WTC11 (cell line): ENCODE measurements at regions not wholly inside any gene's neighbourhood (a gene's known extent, or its start where the extent isn't known, plus 50 kb on each side); places are given as distances from the start of the nearest gene placed in this dataset.

Source experiments
- ATAC-seq: fragments of 200-7000 bp; cut with Tn5 transposase; 2 replicates; pipeline ENCODE4 v1.10.0; 2021; ENCODE audit warnings: mild to moderate bottlenecking, moderate library complexity
- CTCF ChIA-PET: fragments of 300-600 bp; sonication (Branson Sonifier 250); formaldehyde crosslinking; loops from one replicate; lab custom pipeline; 2021; ENCODE audit warnings: antibody characterized with exemption; lab: Charles Lee
- POLR2A ChIA-PET: fragments of 350-600 bp; sonication (Branson Sonifier 250); formaldehyde crosslinking; loops from one replicate; lab custom pipeline; 2021; ENCODE audit warnings: antibody characterized with exemption; lab: Charles Lee
- DNase-seq: peaks from one replicate; pipeline ENCODE4 v3.0.0; 2021; ENCODE audit warnings: low spot score
- H3K27ac Mint-ChIP-seq: 2 replicates; pipeline ENCODE4 v1.8.0; 2021; ENCODE audit warnings: mixed read lengths
- H3K27me3 Mint-ChIP-seq: 2 replicates; pipeline ENCODE4 v1.8.0; 2021; ENCODE audit warnings: low read depth, mild to moderate bottlenecking, moderate library complexity, mixed read lengths
- H3K36me3 Mint-ChIP-seq: 2 replicates; pipeline ENCODE4 v1.8.0; 2021; ENCODE audit warnings: mixed read lengths
- H3K4me1 Mint-ChIP-seq: 2 replicates; pipeline ENCODE4 v1.8.0; 2022; ENCODE audit warnings: mixed read lengths
- H3K4me3 Mint-ChIP-seq: 2 replicates; pipeline ENCODE4 v1.8.0; 2021; ENCODE audit warnings: mild to moderate bottlenecking, moderate library complexity, mixed read lengths
- H3K9me3 Mint-ChIP-seq: 2 replicates; pipeline ENCODE4 v1.8.0; 2021; ENCODE audit warnings: mixed read lengths
- ATF3 ChIP-seq: sonication (generic); formaldehyde crosslinking; conservative IDR thresholded peaks from 2 replicates; pipeline ENCODE4 v1.8.1; 2022; ENCODE audit warnings: mild to moderate bottlenecking, missing genetic modification reagents
- CREM ChIP-seq: sonication (generic); formaldehyde crosslinking; IDR thresholded peaks from 2 replicates; pipeline ENCODE4 v1.8.1; 2022; ENCODE audit warnings: mild to moderate bottlenecking, missing genetic modification reagents, moderate library complexity
- E2F1 ChIP-seq: sonication (generic); formaldehyde crosslinking; IDR thresholded peaks from 2 replicates; pipeline ENCODE4 v1.8.0; 2022; ENCODE audit warnings: mild to moderate bottlenecking, missing genetic modification reagents
- ELF4 ChIP-seq: sonication (generic); formaldehyde crosslinking; IDR thresholded peaks from 2 replicates; pipeline ENCODE4 v1.8.1; 2022; ENCODE audit warnings: low read depth, mild to moderate bottlenecking, moderate library complexity, missing genetic modification reagents
- ESRRA ChIP-seq: sonication (generic); formaldehyde crosslinking; IDR thresholded peaks from 2 replicates; pipeline ENCODE4 v1.8.1; 2022; ENCODE audit warnings: mild to moderate bottlenecking, missing genetic modification reagents, borderline replicate concordance
- FOXJ3 ChIP-seq: sonication (generic); formaldehyde crosslinking; IDR thresholded peaks from 2 replicates; pipeline ENCODE4 v1.9.0; 2021; ENCODE audit warnings: missing genetic modification reagents, mild to moderate bottlenecking, borderline replicate concordance
- FOXK1 ChIP-seq: sonication (generic); formaldehyde crosslinking; IDR thresholded peaks from 2 replicates; pipeline ENCODE4 v1.8.0; 2022; ENCODE audit warnings: mild to moderate bottlenecking, moderate library complexity, missing genetic modification reagents
- GRHL2 ChIP-seq: fragments of 250-450 bp; sonication (Bioruptor Pico); IDR thresholded peaks from 2 replicates; pipeline ENCODE4 v1.8.0; 2022; ENCODE audit warnings: mild to moderate bottlenecking, moderate library complexity; ENCODE audit not compliant: insufficient replicate concordance, severe bottlenecking
- IRF2 ChIP-seq: sonication (generic); formaldehyde crosslinking; IDR thresholded peaks from 2 replicates; pipeline ENCODE4 v1.8.0; 2022; ENCODE audit warnings: low read depth, missing genetic modification reagents, borderline replicate concordance
- JAZF1 ChIP-seq: fragments of 250-450 bp; sonication (Bioruptor Pico); IDR thresholded peaks from 2 replicates; pipeline ENCODE4 v1.9.0; 2021; ENCODE audit warnings: moderate library complexity, mild to moderate bottlenecking, inconsistent platforms
- KAT7 ChIP-seq: sonication (generic); formaldehyde crosslinking; IDR thresholded peaks from 2 replicates; pipeline ENCODE4 v1.8.1; 2023; ENCODE audit warnings: missing genetic modification reagents, mild to moderate bottlenecking, borderline replicate concordance
- NFE2L1 ChIP-seq: sonication (generic); formaldehyde crosslinking; IDR thresholded peaks from 2 replicates; pipeline ENCODE4 v1.8.1; 2023; ENCODE audit warnings: missing genetic modification reagents
- NFYB ChIP-seq: sonication (generic); formaldehyde crosslinking; conservative IDR thresholded peaks from 2 replicates; pipeline ENCODE4 v1.8.0; 2022; ENCODE audit warnings: low read depth, missing genetic modification reagents
- NR1H2 ChIP-seq: sonication (generic); formaldehyde crosslinking; IDR thresholded peaks from 2 replicates; pipeline ENCODE4 v1.9.0; 2021; ENCODE audit warnings: mild to moderate bottlenecking, moderate library complexity, missing genetic modification reagents
- NR3C1 ChIP-seq: sonication (generic); formaldehyde crosslinking; conservative IDR thresholded peaks from 2 replicates; pipeline ENCODE4 v1.8.1; 2023; ENCODE audit warnings: low read depth, mild to moderate bottlenecking, missing genetic modification reagents
- ZNF416 ChIP-seq: fragments of 250-450 bp; sonication (Bioruptor Pico); IDR thresholded peaks from 2 replicates; pipeline ENCODE4 v1.9.0; 2021; ENCODE audit warnings: mild to moderate bottlenecking, inconsistent platforms
- ZNF425 ChIP-seq: fragments of 250-450 bp; sonication (Bioruptor Pico); conservative IDR thresholded peaks from 2 replicates; pipeline ENCODE4 v1.9.0; 2021; ENCODE audit warnings: mild to moderate bottlenecking
- ZNF532 ChIP-seq: fragments of 250-450 bp; sonication (Bioruptor Pico); IDR thresholded peaks from 2 replicates; pipeline ENCODE4 v1.9.0; 2021; ENCODE audit warnings: mild to moderate bottlenecking, borderline replicate concordance
- ZSCAN18 ChIP-seq: fragments of 250-450 bp; sonication (Bioruptor Pico); IDR thresholded peaks from 2 replicates; pipeline ENCODE4 v2.1.2; 2022; ENCODE audit warnings: mild to moderate bottlenecking, moderate library complexity

GRCh38 chr3:127039719-127040118, 56.8 kb downstream of the PLXNA1 start (continued):
- TF ChIP-seq IRF2 (CRISPR knock-in tag) = no peak
- TF ChIP-seq FOXJ3 (CRISPR knock-in tag) = no peak
- no peak for TF ChIP-seq KAT7

- CTCF ChIA-PET = no interaction called here
- no peaks in the 10 kb centered on the region for H3K36me3 Mint-ChIP-seq
- H3K27ac Mint-ChIP-seq = no peak overlapping the region
- POLR2A ChIA-PET = no interaction called here
- DNase-seq = no peak
- no peak for TF ChIP-seq NR1H2 (CRISPR knock-in tag)
- no peak for TF ChIP-seq E2F1
- no peaks in the 10 kb centered on the region for H3K9me3 Mint-ChIP-seq
- H3K4me1 Mint-ChIP-seq = peaks cover 28% of the 10 kb centered on the region
- no peak overlapping the region for H3K4me3 Mint-ChIP-seq
- no peaks in the 10 kb centered on the region for H3K27me3 Mint-ChIP-seq
- no peak for ATAC-seq
These were observed 57.3 kb downstream of the PLXNA1 start for GRCh38 chr3:127040216-127040615.

GRCh38 chr3:127041264-127041820, 58.4 kb downstream of the PLXNA1 start:
- DNase-seq (no peak), ATAC-seq (no peak)
- no peak overlapping the region for H3K4me3 Mint-ChIP-seq
- H3K9me3 Mint-ChIP-seq = peaks cover 3% of the 10 kb centered on the region; the same call in 1 of the 2 replicates
- no peaks in the 10 kb centered on the region for H3K27me3 Mint-ChIP-seq
- ChIA-PET CTCF (interaction anchor here (0.8 to 1.3 kb wide), 2 partner anchors 414 to 534 kb away, joined by 3 to 4 read pairs; no protein-coding TSS in a partner anchor), POLR2A (no interaction called here)
- H3K4me1 Mint-ChIP-seq = peaks cover 28% of the 10 kb centered on the region
- no peak for TF ChIP-seq ELF4
- no peak for TF ChIP-seq ZNF532 (CRISPR knock-in tag)
- no peak for TF ChIP-seq NR1H2 (CRISPR knock-in tag)
- no peak overlapping the region for H3K27ac Mint-ChIP-seq
- H3K36me3 Mint-ChIP-seq = no peaks in the 10 kb centered on the region

GRCh38 chr3:127041933-127042332, 59.0 kb downstream of the PLXNA1 start:
- peaks cover 28% of the 10 kb centered on the region for H3K4me1 Mint-ChIP-seq
- H3K36me3 Mint-ChIP-seq = no peaks in the 10 kb centered on the region
- no peak overlapping the region for H3K4me3 Mint-ChIP-seq
- no peak for ATAC-seq
- POLR2A ChIA-PET = no interaction called here
- CTCF ChIA-PET = interaction anchor here (1.3 to 1.5 kb wide), 2 partner anchors 57 to 414 kb away, joined by 3 read pairs; no protein-coding TSS in a partner anchor
- TF ChIP-seq ELF4 (no peak), FOXK1 (no peak), GRHL2 (CRISPR knock-in tag) (no peak), ZNF425 (CRISPR knock-in tag) (no peak), ZNF416 (CRISPR knock-in tag) (no peak), NFE2L1 (CRISPR knock-in tag) (no peak), ESRRA (CRISPR knock-in tag) (no peak), IRF2 (CRISPR knock-in tag) (no peak), CREM (CRISPR knock-in tag) (no peak), ZSCAN18 (CRISPR knock-in tag) (no peak), JAZF1 (CRISPR knock-in tag) (no peak), NR3C1 (CRISPR knock-in tag) (no peak), E2F1 (no peak), NFYB (CRISPR knock-in tag) (no peak), ATF3 (no peak)
- DNase-seq = no peak
- H3K9me3 Mint-ChIP-seq = peaks cover 3% of the 10 kb centered on the region; the same call in 1 of the 2 replicates
- no peaks in the 10 kb centered on the region for H3K27me3 Mint-ChIP-seq
- H3K27ac Mint-ChIP-seq = no peak overlapping the region
